ENCODE measurements at regions not wholly inside any gene's neighbourhood (a gene's known extent, or its start where the extent isn't known, plus 50 kb on each side); places are given as distances from the start of the nearest gene placed in this dataset.

- no peak for TF ChIP-seq YY1 (IDR thresholded peaks at IDR 0.05)
- no peak for TF ChIP-seq CTCF (IDR thresholded peaks at IDR 0.05; ENCODE audit: low read depth, low read length, missing input control)
- no peak for TF ChIP-seq ZBTB33 (IDR thresholded peaks at IDR 0.05)
- TF ChIP-seq RAD21 (IDR thresholded peaks at IDR 0.05): no peak
- no peak for TF ChIP-seq GABPA (IDR thresholded peaks at IDR 0.05 in 1 of 2, conservative IDR thresholded peaks at IDR 0.05 in 1 of 2)
- TF ChIP-seq TAF1 (conservative IDR thresholded peaks at IDR 0.05): no peak
- TF ChIP-seq MAX (IDR thresholded peaks at IDR 0.05): no peak
- TF ChIP-seq REST (IDR thresholded peaks at IDR 0.05): no peak
- no peak for TF ChIP-seq RXRA (IDR thresholded peaks at IDR 0.05)
Measured at GRCh38 chr6:145290122-145290521, 445.2 kb downstream of the EPM2A start.

Data from liver (tissue), 3 donors.